ENCODE measurements at regions not wholly inside any gene's neighbourhood (a gene's known extent, or its start where the extent isn't known, plus 50 kb on each side); places are given as distances from the start of the nearest gene placed in this dataset.

DNA sequence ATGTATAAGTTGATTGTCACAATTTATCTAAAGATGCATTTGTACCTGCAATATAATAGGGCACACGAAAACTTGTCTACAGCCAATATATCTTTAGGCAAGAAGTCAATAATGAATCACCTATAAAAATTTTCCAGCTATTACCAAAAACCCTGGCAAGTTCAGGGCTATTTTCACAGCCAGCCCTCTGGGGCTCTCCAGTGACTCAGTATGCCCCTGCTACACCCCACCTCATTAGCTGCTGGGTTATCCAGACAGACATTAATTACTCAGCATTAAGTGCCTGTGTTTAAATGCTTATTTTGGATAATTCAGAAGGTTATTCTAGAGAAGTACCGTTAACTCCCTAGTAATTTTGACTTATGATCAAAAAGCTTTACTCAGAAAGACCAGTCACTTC is 220.2 kb downstream of the TBX15 start:
- DNase-seq, result no peak
- Histone ChIP-seq H3K4me2 (ENCODE audit: insufficient read depth, low read length) (no peak overlapping the region), H3K4me1 (ENCODE audit: insufficient read depth, low read length) (no peaks in the 10 kb centered on the region), H3K9ac (ENCODE audit: low read depth, low read length) (no peak overlapping the region), H3K36me3 (ENCODE audit: insufficient read depth, low read length) (no peaks in the 10 kb centered on the region), H3K4me3 (ENCODE audit: low read depth in 1 of 2, low read length in 2 of 2) (no peak overlapping the region), H3K27me3 (ENCODE audit: insufficient read depth, low read length, poor library complexity) (no peaks in the 10 kb centered on the region), H3K79me2 (ENCODE audit: insufficient read depth, low read length) (no peaks in the 10 kb centered on the region), H4K20me1 (ENCODE audit: insufficient read depth, low read length) (no peaks in the 10 kb centered on the region), H2AFZ (ENCODE audit: low read depth, low read length) (no peak overlapping the region), H3K27ac (ENCODE audit: low read length) (no peak overlapping the region), H3K9me3 (ENCODE audit: insufficient read depth, low read length, severe bottlenecking) (no peaks in the 10 kb centered on the region)
- no peak for ATAC-seq (ENCODE audit: insufficient read depth, low read depth)
- TF ChIP-seq CTCF (IDR thresholded peaks at IDR 0.05; ENCODE audit: borderline replicate concordance, extremely low read depth, low read length, poor library complexity, severe bottlenecking) (no peak), EZH2 (IDR thresholded peaks at IDR 0.05; ENCODE audit: borderline replicate concordance, low read depth, low read length, severe bottlenecking) (no peak)

DNA sequence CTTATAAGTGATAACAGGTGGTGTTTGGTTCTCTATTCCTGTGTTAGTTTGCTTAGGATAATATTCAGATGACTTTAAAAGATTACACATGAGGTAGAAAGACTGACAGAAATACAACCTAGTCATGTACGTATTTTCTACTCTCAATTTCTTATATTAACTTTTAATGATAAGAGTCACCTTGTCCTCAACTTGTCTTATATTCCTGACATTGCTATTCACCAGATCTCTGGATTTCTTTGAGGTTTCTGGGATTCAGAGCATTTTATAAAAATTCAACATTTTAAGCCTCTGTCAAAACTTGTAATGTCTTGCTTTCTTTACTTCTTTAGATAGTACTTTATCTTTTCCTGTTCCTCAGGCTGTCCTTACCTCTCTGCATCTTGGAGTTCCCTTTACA is 234.2 kb downstream of the TBX15 start:
- no peaks in the 10 kb centered on the region for H3K36me3 ChIP-seq (ENCODE audit: insufficient read depth, low read length)
- no peaks in the 10 kb centered on the region for H3K4me1 ChIP-seq (ENCODE audit: insufficient read depth, low read length)
- H3K27me3 ChIP-seq (ENCODE audit: insufficient read depth, low read length, poor library complexity), result no peaks in the 10 kb centered on the region
- H3K79me2 ChIP-seq (ENCODE audit: insufficient read depth, low read length), result no peaks in the 10 kb centered on the region
- TF ChIP-seq CTCF (IDR thresholded peaks at IDR 0.05; ENCODE audit: borderline replicate concordance, extremely low read depth, low read length, poor library complexity, severe bottlenecking), result no peak
- no peak for TF ChIP-seq EZH2 (IDR thresholded peaks at IDR 0.05; ENCODE audit: borderline replicate concordance, low read depth, low read length, severe bottlenecking)
- H4K20me1 ChIP-seq (ENCODE audit: insufficient read depth, low read length), result no peaks in the 10 kb centered on the region
- H3K9me3 ChIP-seq (ENCODE audit: insufficient read depth, low read length, severe bottlenecking), result no peaks in the 10 kb centered on the region
- no peak overlapping the region for H2AFZ ChIP-seq (ENCODE audit: low read depth, low read length)
- H3K4me3 ChIP-seq (ENCODE audit: low read depth in 1 of 2, low read length in 2 of 2), result no peak overlapping the region
- no peak overlapping the region for H3K4me2 ChIP-seq (ENCODE audit: insufficient read depth, low read length)
- H3K9ac ChIP-seq (ENCODE audit: low read depth, low read length), result no peak overlapping the region
- no peak for ATAC-seq (ENCODE audit: insufficient read depth, low read depth)
- no peak overlapping the region for H3K27ac ChIP-seq (ENCODE audit: low read length)
- DNase-seq, result no peak

DNA sequence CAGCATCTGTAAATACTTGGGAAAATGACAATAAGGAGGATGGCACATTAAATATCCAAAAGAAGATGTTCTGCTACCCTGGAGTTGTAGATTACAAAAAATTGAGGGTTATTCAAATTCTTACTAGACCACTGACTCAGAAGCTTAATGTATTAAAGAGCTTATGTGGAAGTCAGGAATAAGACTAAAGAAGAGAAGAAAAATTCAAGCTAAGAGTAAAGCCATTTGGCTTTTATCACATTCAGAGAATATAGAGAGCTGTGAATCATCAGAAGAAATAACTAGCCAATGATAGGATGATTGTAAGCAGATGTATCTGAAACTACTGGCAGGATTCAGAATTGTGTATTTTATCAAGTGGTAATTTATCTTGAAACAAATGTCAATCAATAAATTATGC is 237.0 kb downstream of the TBX15 start:
- Histone ChIP-seq H3K79me2 (ENCODE audit: insufficient read depth, low read length) (no peaks in the 10 kb centered on the region), H3K4me2 (ENCODE audit: insufficient read depth, low read length) (no peak overlapping the region), H3K27me3 (ENCODE audit: insufficient read depth, low read length, poor library complexity) (no peaks in the 10 kb centered on the region), H3K27ac (ENCODE audit: low read length) (no peak overlapping the region), H3K9ac (ENCODE audit: low read depth, low read length) (no peak overlapping the region), H3K36me3 (ENCODE audit: insufficient read depth, low read length) (no peaks in the 10 kb centered on the region), H4K20me1 (ENCODE audit: insufficient read depth, low read length) (no peaks in the 10 kb centered on the region), H3K4me1 (ENCODE audit: insufficient read depth, low read length) (no peaks in the 10 kb centered on the region), H3K4me3 (ENCODE audit: low read depth in 1 of 2, low read length in 2 of 2) (no peak overlapping the region), H2AFZ (ENCODE audit: low read depth, low read length) (no peak overlapping the region), H3K9me3 (ENCODE audit: insufficient read depth, low read length, severe bottlenecking) (no peaks in the 10 kb centered on the region)
- DNase-seq, result no peak
- ATAC-seq (ENCODE audit: insufficient read depth, low read depth), result no peak
- TF ChIP-seq CTCF (IDR thresholded peaks at IDR 0.05; ENCODE audit: borderline replicate concordance, extremely low read depth, low read length, poor library complexity, severe bottlenecking), result no peak

- Histone ChIP-seq H3K4me3 (ENCODE audit: low read depth in 1 of 2, low read length in 2 of 2) (no peak overlapping the region), H3K4me1 (ENCODE audit: insufficient read depth, low read length) (no peaks in the 10 kb centered on the region), H3K9ac (ENCODE audit: low read depth, low read length) (no peak overlapping the region), H3K36me3 (ENCODE audit: insufficient read depth, low read length) (no peaks in the 10 kb centered on the region), H2AFZ (ENCODE audit: low read depth, low read length) (no peak overlapping the region), H3K27ac (ENCODE audit: low read length) (no peak overlapping the region), H3K9me3 (ENCODE audit: insufficient read depth, low read length, severe bottlenecking) (no peaks in the 10 kb centered on the region), H4K20me1 (ENCODE audit: insufficient read depth, low read length) (no peaks in the 10 kb centered on the region), H3K4me2 (ENCODE audit: insufficient read depth, low read length) (no peak overlapping the region), H3K27me3 (ENCODE audit: insufficient read depth, low read length, poor library complexity) (no peaks in the 10 kb centered on the region), H3K79me2 (ENCODE audit: insufficient read depth, low read length) (no peaks in the 10 kb centered on the region)
- ATAC-seq (ENCODE audit: insufficient read depth, low read depth) (no peak), DNase-seq (no peak)
- no peak for TF ChIP-seq EZH2 (IDR thresholded peaks at IDR 0.05; ENCODE audit: borderline replicate concordance, low read depth, low read length, severe bottlenecking)
- TF ChIP-seq CTCF (IDR thresholded peaks at IDR 0.05; ENCODE audit: borderline replicate concordance, extremely low read depth, low read length, poor library complexity, severe bottlenecking), result no peak
Observed at GRCh38 chr1:118744420-118744819, 243.7 kb downstream of the TBX15 start.

Measured in DND-41 (cell line).